Panc1 (cell line): ENCODE measurements at regions not wholly inside any gene's neighbourhood (a gene's known extent, or its start where the extent isn't known, plus 50 kb on each side); places are given as distances from the start of the nearest gene placed in this dataset.

Experiments
- CTCF ChIP-seq: fragments of 450-650 bp; IDR thresholded peaks from 2 replicates; pipeline ENCODE4 v1.5.1; 2017; ENCODE audit warnings: mild to moderate bottlenecking
- POLR2AphosphoS5 ChIP-seq: IDR thresholded peaks from 2 replicates; pipeline ENCODE4 v1.6.1; 2012; ENCODE audit warnings: mild to moderate bottlenecking, low read depth, low read length, moderate library complexity

GRCh38 chr6:98516206-98516605 lies 318.2 kb upstream of the POU3F2 start:
- TF ChIP-seq CTCF (no peak), POLR2AphosphoS5 (no peak)
